ENCODE measurements at regions not wholly inside any gene's neighbourhood (a gene's known extent, or its start where the extent isn't known, plus 50 kb on each side); places are given as distances from the start of the nearest gene placed in this dataset.

- peaks cover 33% of the 10 kb centered on the region for H3K27me3 Mint-ChIP-seq (ENCODE audit: insufficient read depth)
- no peaks in the 10 kb centered on the region for H3K4me1 Mint-ChIP-seq (ENCODE audit: low read depth)
- intact Hi-C loops (cut with micrococcal nuclease) = no loop called here
- no peaks in the 10 kb centered on the region for H3K36me3 Mint-ChIP-seq (ENCODE audit: low read depth)
- H3K9me3 Mint-ChIP-seq = no peaks in the 10 kb centered on the region
- H3K27ac Mint-ChIP-seq = no peak overlapping the region
- no peak for DNase-seq (ENCODE audit: low spot score)
- no peak overlapping the region for H3K4me3 Mint-ChIP-seq
These were observed 95.9 kb upstream of the LEP start for GRCh38 chr7:128145191-128145590.

GRCh38 chr7:128146052-128146451 is 95.0 kb upstream of the LEP start:
- Mint-ChIP-seq H3K36me3 (ENCODE audit: low read depth) (no peaks in the 10 kb centered on the region), H3K27ac (no peak overlapping the region), H3K4me3 (no peak overlapping the region), H3K27me3 (ENCODE audit: insufficient read depth) (peaks cover 28% of the 10 kb centered on the region), H3K4me1 (ENCODE audit: low read depth) (no peaks in the 10 kb centered on the region), H3K9me3 (no peaks in the 10 kb centered on the region)
- DNase-seq (ENCODE audit: low spot score) = no peak
- intact Hi-C loops (cut with micrococcal nuclease) = no loop called here

- H3K36me3 Mint-ChIP-seq (ENCODE audit: low read depth) = no peaks in the 10 kb centered on the region
- H3K4me1 Mint-ChIP-seq (ENCODE audit: low read depth) = no peaks in the 10 kb centered on the region
- H3K27ac Mint-ChIP-seq = no peak overlapping the region
- intact Hi-C loops (cut with micrococcal nuclease) = no loop called here
- peaks cover 23% of the 10 kb centered on the region for H3K27me3 Mint-ChIP-seq (ENCODE audit: insufficient read depth)
- H3K4me3 Mint-ChIP-seq = no peak overlapping the region
- H3K9me3 Mint-ChIP-seq = no peaks in the 10 kb centered on the region
- no peak for DNase-seq (ENCODE audit: low spot score)
These were observed 92.4 kb upstream of the LEP start for GRCh38 chr7:128148676-128149075.

DNA sequence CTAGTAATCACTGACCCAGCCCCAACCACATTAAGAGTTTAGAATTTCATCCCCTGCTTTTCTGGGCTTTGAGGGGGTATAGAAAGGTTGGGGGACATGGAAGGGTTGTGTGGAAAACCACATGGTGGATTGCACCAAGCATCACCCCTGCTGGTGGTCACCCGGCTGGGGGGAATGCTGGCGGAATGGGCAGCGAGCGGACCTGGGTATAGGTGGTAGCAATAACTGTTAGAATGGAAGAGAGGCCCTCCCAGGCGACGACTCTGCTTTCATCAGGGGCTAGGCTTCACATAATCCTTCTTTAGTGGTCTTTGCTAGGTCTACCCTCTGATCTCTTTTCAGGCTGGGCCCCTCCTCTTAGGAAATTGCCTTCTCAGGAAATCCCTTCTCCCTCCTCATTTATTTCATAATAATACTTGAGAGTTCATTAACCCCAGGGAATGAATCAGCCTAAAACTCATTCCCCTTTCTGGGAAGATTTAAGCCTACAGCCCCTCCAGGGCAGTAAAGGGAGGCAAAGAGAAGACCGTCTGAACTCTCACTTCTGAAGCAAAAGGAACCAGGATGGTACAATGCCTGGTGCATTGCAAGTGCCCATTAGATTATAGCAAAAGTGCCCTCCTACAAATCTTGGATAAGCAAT is 90.7 kb upstream of the LEP start:
- H3K27ac Mint-ChIP-seq = no peak overlapping the region
- H3K4me3 Mint-ChIP-seq = no peak overlapping the region
- intact Hi-C loops (cut with micrococcal nuclease) = no loop called here
- no peaks in the 10 kb centered on the region for H3K36me3 Mint-ChIP-seq (ENCODE audit: low read depth)
- H3K27me3 Mint-ChIP-seq (ENCODE audit: insufficient read depth) = peaks cover 23% of the 10 kb centered on the region
- H3K4me1 Mint-ChIP-seq (ENCODE audit: low read depth) = no peaks in the 10 kb centered on the region
- H3K9me3 Mint-ChIP-seq = no peaks in the 10 kb centered on the region
- DNase-seq (ENCODE audit: low spot score) = no peak

DNA sequence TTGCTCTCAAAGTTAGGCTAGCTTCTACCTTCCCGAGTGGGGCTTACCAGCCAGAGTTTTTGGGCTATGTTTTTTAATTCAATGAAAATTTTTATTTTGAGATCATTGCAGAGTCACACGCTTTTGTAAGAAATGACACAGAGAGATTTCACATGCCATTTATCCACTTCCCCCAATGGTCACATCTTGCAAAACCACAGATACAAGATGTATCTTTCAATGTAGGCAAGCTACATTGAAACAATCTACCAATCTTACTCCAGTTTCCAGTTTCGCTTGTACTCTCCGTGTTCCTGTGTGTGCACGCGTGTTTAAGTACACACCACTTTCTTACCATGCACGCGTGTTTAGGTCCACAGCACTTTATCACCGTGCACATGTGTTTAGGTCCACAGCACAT is 89.4 kb upstream of the LEP start:
- Mint-ChIP-seq H3K4me3 (no peak overlapping the region), H3K4me1 (ENCODE audit: low read depth) (no peaks in the 10 kb centered on the region), H3K27me3 (ENCODE audit: insufficient read depth) (peaks cover 23% of the 10 kb centered on the region), H3K27ac (no peak overlapping the region), H3K9me3 (no peaks in the 10 kb centered on the region), H3K36me3 (ENCODE audit: low read depth) (no peaks in the 10 kb centered on the region)
- DNase-seq (ENCODE audit: low spot score) = no peak
- intact Hi-C loops (cut with micrococcal nuclease) = no loop called here

DNA sequence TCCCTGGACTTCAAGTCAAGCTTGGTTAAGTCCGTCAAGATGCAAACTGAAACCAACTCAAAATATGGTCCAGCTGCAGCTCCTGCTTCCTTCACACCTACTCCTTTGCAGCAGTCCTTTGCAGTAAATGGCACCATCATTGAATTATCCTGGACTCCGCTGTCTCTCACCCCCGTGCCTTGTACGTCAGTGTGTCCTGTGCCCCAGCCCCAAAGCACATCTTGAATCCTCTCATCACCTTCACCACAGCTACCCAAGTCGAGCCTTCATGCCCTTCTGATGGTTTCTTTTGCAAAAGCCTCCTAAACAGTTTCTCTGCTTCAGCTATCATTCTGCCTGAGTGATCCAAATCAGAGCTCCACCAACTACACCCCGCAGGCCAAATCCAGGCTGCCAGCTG is 88.4 kb upstream of the LEP start:
- Mint-ChIP-seq H3K27ac (no peak overlapping the region), H3K36me3 (ENCODE audit: low read depth) (no peaks in the 10 kb centered on the region), H3K4me3 (no peak overlapping the region), H3K4me1 (ENCODE audit: low read depth) (no peaks in the 10 kb centered on the region), H3K27me3 (ENCODE audit: insufficient read depth) (peaks cover 21% of the 10 kb centered on the region), H3K9me3 (no peaks in the 10 kb centered on the region)
- DNase-seq (ENCODE audit: low spot score) = no peak
- intact Hi-C loops (cut with micrococcal nuclease) = no loop called here

DNA sequence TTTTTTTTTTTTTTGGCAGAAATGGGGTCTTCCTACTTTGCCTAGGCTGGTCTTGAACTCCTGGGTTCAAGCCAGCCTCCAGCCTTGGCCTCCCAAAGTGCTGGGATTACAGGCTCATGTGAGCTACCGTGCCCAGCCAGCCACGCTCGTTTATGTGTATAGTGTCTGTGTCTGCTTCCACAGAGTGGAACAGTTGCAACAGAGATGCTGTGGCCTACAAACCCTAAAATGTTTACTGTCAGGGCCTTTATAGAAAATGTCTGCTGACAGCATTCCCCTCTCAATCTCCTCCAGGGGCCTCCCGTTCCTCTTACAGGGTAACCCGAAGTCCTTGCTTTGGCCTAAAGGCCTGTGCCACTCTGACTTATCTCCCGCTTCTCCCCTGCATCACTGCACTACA is 87.6 kb upstream of the LEP start:
- no peak overlapping the region for H3K4me3 Mint-ChIP-seq
- H3K4me1 Mint-ChIP-seq (ENCODE audit: low read depth) = no peaks in the 10 kb centered on the region
- no peaks in the 10 kb centered on the region for H3K9me3 Mint-ChIP-seq
- intact Hi-C loops (cut with micrococcal nuclease) = no loop called here
- H3K27me3 Mint-ChIP-seq (ENCODE audit: insufficient read depth) = peaks cover 19% of the 10 kb centered on the region
- no peaks in the 10 kb centered on the region for H3K36me3 Mint-ChIP-seq (ENCODE audit: low read depth)
- DNase-seq (ENCODE audit: low spot score) = no peak
- H3K27ac Mint-ChIP-seq = no peak overlapping the region

DNA sequence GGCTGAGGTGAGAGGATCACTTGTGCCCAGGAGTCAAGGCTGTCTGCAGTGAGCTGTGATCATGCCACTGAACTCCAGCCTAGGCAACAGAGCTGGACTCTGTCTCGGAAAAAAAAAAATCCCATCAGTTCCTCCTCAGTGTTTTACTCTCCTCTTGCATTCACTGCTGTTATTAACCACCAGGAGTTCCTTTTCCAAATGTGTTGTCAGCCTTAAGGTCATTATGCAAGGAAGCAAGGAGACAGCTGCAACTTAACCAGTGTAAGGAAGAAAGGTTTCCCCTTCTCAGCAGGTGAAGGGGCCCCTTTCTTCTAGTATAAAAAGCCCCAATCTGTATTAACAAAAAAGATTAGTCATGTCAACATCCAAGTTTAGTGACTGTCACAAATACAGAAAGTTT is 86.6 kb upstream of the LEP start:
- Mint-ChIP-seq H3K27me3 (ENCODE audit: insufficient read depth) (peaks cover 16% of the 10 kb centered on the region), H3K9me3 (no peaks in the 10 kb centered on the region), H3K4me1 (ENCODE audit: low read depth) (no peaks in the 10 kb centered on the region), H3K36me3 (ENCODE audit: low read depth) (no peaks in the 10 kb centered on the region), H3K4me3 (no peak overlapping the region), H3K27ac (no peak overlapping the region)
- intact Hi-C loops (cut with micrococcal nuclease) = no loop called here
- no peak for DNase-seq (ENCODE audit: low spot score)

- Mint-ChIP-seq H3K4me1 (ENCODE audit: low read depth) (no peaks in the 10 kb centered on the region), H3K27ac (no peak overlapping the region), H3K4me3 (no peak overlapping the region), H3K9me3 (no peaks in the 10 kb centered on the region), H3K27me3 (ENCODE audit: insufficient read depth) (peaks cover 22% of the 10 kb centered on the region), H3K36me3 (ENCODE audit: low read depth) (no peaks in the 10 kb centered on the region)
- intact Hi-C loops (cut with micrococcal nuclease) = no loop called here
- DNase-seq (ENCODE audit: low spot score) = no peak
These were observed 85.9 kb upstream of the LEP start for GRCh38 chr7:128155100-128155740.

GRCh38 chr7:128157906-128158305 is 83.2 kb upstream of the LEP start:
- Mint-ChIP-seq H3K4me3 (no peak overlapping the region), H3K36me3 (ENCODE audit: low read depth) (no peaks in the 10 kb centered on the region), H3K27ac (no peak overlapping the region), H3K9me3 (no peaks in the 10 kb centered on the region), H3K4me1 (ENCODE audit: low read depth) (no peaks in the 10 kb centered on the region), H3K27me3 (ENCODE audit: insufficient read depth) (peaks cover 34% of the 10 kb centered on the region)
- intact Hi-C loops (cut with micrococcal nuclease) = no loop called here
- DNase-seq (ENCODE audit: low spot score) = no peak

GRCh38 chr7:128158370-128158769 is 82.7 kb upstream of the LEP start:
- Mint-ChIP-seq H3K4me3 (no peak overlapping the region), H3K9me3 (no peaks in the 10 kb centered on the region), H3K27ac (no peak overlapping the region), H3K4me1 (ENCODE audit: low read depth) (no peaks in the 10 kb centered on the region), H3K27me3 (ENCODE audit: insufficient read depth) (peaks cover 34% of the 10 kb centered on the region), H3K36me3 (ENCODE audit: low read depth) (no peaks in the 10 kb centered on the region)
- intact Hi-C loops (cut with micrococcal nuclease) = no loop called here
- DNase-seq (ENCODE audit: low spot score) = no peak

DNA sequence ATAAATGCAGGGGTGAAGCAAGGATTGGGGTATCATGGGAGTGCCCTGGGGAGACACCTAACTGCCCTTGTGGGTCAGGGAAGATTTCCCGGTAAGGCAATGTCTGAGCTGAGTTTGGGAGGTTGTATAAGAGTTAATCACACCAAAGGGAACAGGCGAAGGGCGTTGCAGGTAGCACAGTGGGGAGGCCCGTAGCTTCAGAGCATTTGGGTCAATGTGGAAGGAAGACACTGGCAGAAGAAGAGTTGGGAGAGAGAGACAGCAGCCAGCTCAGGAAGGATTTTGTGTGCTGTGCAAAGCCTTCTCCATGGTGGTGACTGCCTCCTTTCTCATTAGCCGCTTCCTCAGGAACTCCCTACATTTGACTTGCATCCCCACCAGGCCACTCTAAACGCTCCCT is 80.8 kb upstream of the LEP start:
- peaks cover 40% of the 10 kb centered on the region for H3K27me3 Mint-ChIP-seq (ENCODE audit: insufficient read depth)
- no peak for DNase-seq (ENCODE audit: low spot score)

GRCh38 chr7:128161466-128162125 is 79.5 kb upstream of the LEP start:
- peaks cover 51% of the 10 kb centered on the region for H3K27me3 Mint-ChIP-seq (ENCODE audit: insufficient read depth)
- no peak overlapping the region for H3K4me3 Mint-ChIP-seq

More for the DNA sequence above, 80.8 kb upstream of the LEP start:
- no peaks in the 10 kb centered on the region for H3K9me3 Mint-ChIP-seq
- H3K4me1 Mint-ChIP-seq (ENCODE audit: low read depth) = peaks cover 2% of the 10 kb centered on the region
- H3K4me3 Mint-ChIP-seq = no peak overlapping the region
- H3K36me3 Mint-ChIP-seq (ENCODE audit: low read depth) = no peaks in the 10 kb centered on the region
- intact Hi-C loops (cut with micrococcal nuclease) = no loop called here
- H3K27ac Mint-ChIP-seq = no peak overlapping the region

More at GRCh38 chr7:128161466-128162125, 79.5 kb upstream of the LEP start:
- H3K4me1 Mint-ChIP-seq (ENCODE audit: low read depth) = peaks cover 6% of the 10 kb centered on the region
- no peaks in the 10 kb centered on the region for H3K9me3 Mint-ChIP-seq
- H3K36me3 Mint-ChIP-seq (ENCODE audit: low read depth) = no peaks in the 10 kb centered on the region
- intact Hi-C loops (cut with micrococcal nuclease) = no loop called here
- no peak for DNase-seq (ENCODE audit: low spot score)
- no peak overlapping the region for H3K27ac Mint-ChIP-seq

Measured in activated T-helper 1 cell treated with anti-CD3 and anti-CD28 coated beads, Interleukin-12 subunit alpha, Interleukin-12 subunit beta, Interleukin-2, Interleukin-4 antibody, amounts not matched to agents 30 ng/mL and 10 ng/mL and 1 ng/mL, durations not matched to agents 14 hours and 24 hours and 36 hours (primary cell).